HCT116 (cell line): ENCODE measurements at regions not wholly inside any gene's neighbourhood (a gene's known extent, or its start where the extent isn't known, plus 50 kb on each side); places are given as distances from the start of the nearest gene placed in this dataset.

Experiments used
- ATF3 ChIP-seq: IDR thresholded peaks from 2 replicates; pipeline ENCODE4 v1.6.1; 2012
- ZNF274 ChIP-seq: fragments of 200-500 bp; sonication (Bioruptor generic); IDR thresholded peaks from 2 replicates; pipeline ENCODE4 v1.6.1; 2014; ENCODE audit warnings: mild to moderate bottlenecking, low read depth, low read length, inconsistent platforms

- no peak for TF ChIP-seq ZNF274
- TF ChIP-seq ATF3 = no peak
These were observed 136.9 kb upstream of the GPR26 start for GRCh38 chr10:123529146-123529760.
